IPS DF 6.9 (cell line): ENCODE measurements at regions not wholly inside any gene's neighbourhood (a gene's known extent, or its start where the extent isn't known, plus 50 kb on each side); places are given as distances from the start of the nearest gene placed in this dataset.

Experiments
- DNase-seq: peaks from one replicate; pipeline ENCODE4 v3.0.0-alpha.2; 2013; ENCODE audit warnings: low read depth, low spot score
- H3K27ac ChIP-seq: one replicate; pipeline ENCODE4 v1.5.1; 2013; ENCODE audit warnings: low read length, control low read depth
- H3K27me3 ChIP-seq: 2 replicates; pipeline ENCODE4 v1.6.1; 2013; ENCODE audit warnings: mild to moderate bottlenecking, low read length; ENCODE audit not compliant: control insufficient read depth, insufficient read depth
- H3K36me3 ChIP-seq: 2 replicates; pipeline ENCODE4 v1.6.1; 2013; ENCODE audit warnings: low read length; ENCODE audit not compliant: control insufficient read depth, insufficient read depth
- H3K4me1 ChIP-seq: 2 replicates; pipeline ENCODE4 v1.6.1; 2013; ENCODE audit warnings: low read length; ENCODE audit not compliant: control insufficient read depth, insufficient read depth
- H3K4me3 ChIP-seq: 2 replicates; pipeline ENCODE4 v1.5.1; 2013; ENCODE audit warnings: mild to moderate bottlenecking, low read length
- H3K9me3 ChIP-seq: 2 replicates; pipeline ENCODE4 v1.6.1; 2013; ENCODE audit warnings: low read length, inconsistent platforms; ENCODE audit not compliant: control insufficient read depth, insufficient read depth
- WGBS: extraction: QIAGEN DNeasy Blood & Tissue Kit; methylation state at CpG from one replicate; pipeline ENCODE4 v1.1.7; 2013; ENCODE audit warnings: mixed read lengths, missing lambda C conversion rate; ENCODE audit not compliant: insufficient read length, insufficient coverage; 5-methylcytosine and 5-hydroxymethylcytosine counted together

DNA sequence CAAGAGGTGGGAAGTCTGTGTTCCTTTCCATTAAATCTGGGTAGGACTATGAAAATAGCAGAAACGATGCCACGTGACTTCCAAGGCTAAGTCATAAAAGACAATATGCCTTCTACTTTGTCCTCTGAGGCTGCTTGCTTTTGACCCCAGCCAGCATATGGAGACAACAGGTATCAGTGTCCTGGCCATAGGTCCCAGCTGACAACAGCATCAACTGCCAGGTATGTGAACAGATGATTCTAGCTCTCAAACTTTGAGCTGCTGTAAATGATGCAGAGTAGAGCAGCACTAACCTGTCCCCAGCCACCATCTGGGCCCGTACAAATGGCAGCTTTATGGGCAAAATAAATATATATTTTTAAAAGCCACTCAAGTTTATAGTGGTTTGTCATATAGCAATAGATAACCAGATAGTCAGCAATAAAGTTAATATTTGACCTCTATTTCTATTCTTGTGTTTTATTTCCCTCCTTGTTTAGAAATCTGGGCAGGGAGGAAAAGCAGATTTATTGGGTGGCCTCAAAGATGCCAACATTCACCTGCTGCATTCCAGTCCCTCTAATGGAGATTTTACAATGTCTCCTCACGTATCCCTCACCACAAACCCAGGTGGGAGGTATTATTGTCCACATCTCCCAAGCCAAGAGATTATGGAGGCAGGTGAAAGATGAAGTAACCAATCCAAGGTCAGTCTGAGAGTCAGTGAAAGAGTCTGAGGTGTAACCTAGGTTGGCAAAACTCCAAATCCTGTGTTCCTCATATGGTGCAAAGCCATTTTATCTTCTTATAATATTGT, 209.6 kb upstream of the LARGE1 start:
- Histone ChIP-seq H3K4me3 (no peak overlapping the region), H3K27ac (no peak overlapping the region), H3K4me1 (no peaks in the 10 kb centered on the region), H3K9me3 (no peaks in the 10 kb centered on the region), H3K27me3 (no peaks in the 10 kb centered on the region), H3K36me3 (no peaks in the 10 kb centered on the region)
- WGBS, result no CpG with 5 or more reads among the region's 4 CpGs
- DNase-seq, result no peak

DNA sequence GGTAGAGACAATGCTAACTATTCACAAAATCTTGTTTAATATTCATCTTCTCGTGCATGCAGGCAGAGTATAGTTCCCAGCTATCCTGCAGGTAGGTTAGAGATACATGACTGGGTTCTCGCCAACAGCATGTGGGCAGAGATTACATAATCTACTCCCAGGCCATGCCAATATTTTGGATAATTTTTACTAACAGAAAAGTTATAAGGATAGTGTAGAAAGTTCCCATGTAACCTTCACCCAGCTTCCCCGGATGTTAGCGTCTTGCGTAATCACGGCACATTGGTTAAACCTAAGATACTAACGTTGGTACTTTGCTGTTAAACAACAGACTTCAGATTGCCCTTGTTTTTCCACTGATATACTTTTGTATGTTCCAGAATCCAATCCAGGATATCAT, 215.5 kb upstream of the LARGE1 start:
- H3K4me1 ChIP-seq, result no peaks in the 10 kb centered on the region
- WGBS, result no CpG with 5 or more reads among the region's 7 CpGs

GRCh38 chr22:34150023-34150422, 229.7 kb upstream of the LARGE1 start:
- Histone ChIP-seq H3K27ac (no peak overlapping the region), H3K4me1 (peaks cover 2% of the 10 kb centered on the region; the same call in 1 of the 2 replicates), H3K9me3 (no peaks in the 10 kb centered on the region), H3K36me3 (no peaks in the 10 kb centered on the region), H3K27me3 (no peaks in the 10 kb centered on the region), H3K4me3 (no peak overlapping the region)
- DNase-seq, result no peak

More for the DNA sequence above, 215.5 kb upstream of the LARGE1 start:
- H3K4me3 ChIP-seq, result no peak overlapping the region
- no peaks in the 10 kb centered on the region for H3K36me3 ChIP-seq
- no peaks in the 10 kb centered on the region for H3K9me3 ChIP-seq
- H3K27me3 ChIP-seq, result no peaks in the 10 kb centered on the region
- no peak for DNase-seq
- no peak overlapping the region for H3K27ac ChIP-seq

GRCh38 chr22:34159491-34159890, 239.2 kb upstream of the LARGE1 start:
- Histone ChIP-seq H3K9me3 (no peaks in the 10 kb centered on the region), H3K4me1 (no peaks in the 10 kb centered on the region), H3K36me3 (no peaks in the 10 kb centered on the region), H3K27me3 (no peaks in the 10 kb centered on the region), H3K4me3 (no peak overlapping the region), H3K27ac (no peak overlapping the region)
- DNase-seq, result no peak
- no CpG with 5 or more reads among the region's 8 CpGs for WGBS

DNA sequence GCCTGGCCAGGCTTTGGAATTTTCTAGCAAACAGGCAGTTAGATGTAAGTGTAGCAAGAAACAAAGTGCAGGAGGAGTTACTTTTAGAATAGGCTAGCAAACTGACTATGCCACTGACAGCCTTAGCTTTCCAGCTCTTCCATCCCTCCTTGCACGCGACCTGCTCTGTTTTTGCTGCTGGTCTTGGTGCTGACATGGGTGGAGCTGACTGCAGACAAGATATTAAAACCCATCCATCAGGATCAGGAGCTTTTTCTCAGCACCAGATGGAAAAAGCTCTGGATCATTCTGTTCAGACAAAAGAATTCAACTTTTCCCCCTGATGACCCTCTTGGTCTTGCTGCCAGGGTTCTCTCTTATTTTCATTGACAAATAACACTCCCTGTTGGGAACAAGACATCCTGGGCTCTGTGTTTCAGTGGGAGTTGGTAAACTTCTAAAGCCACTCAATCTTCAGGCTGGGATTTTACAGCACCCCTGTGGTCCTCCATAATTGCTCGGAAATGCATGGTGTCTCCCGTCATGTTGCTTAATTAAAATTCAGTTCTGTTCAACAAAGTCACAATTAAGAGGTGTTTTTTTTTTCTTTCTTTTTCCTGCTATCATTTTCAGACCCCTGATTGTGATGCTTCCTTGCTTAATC, 240.0 kb upstream of the LARGE1 start:
- no peaks in the 10 kb centered on the region for H3K4me1 ChIP-seq
- H3K36me3 ChIP-seq, result no peaks in the 10 kb centered on the region
- DNase-seq, result no peak
- WGBS, result no CpG with 5 or more reads among the region's 4 CpGs
- no peak overlapping the region for H3K4me3 ChIP-seq
- H3K27ac ChIP-seq, result no peak overlapping the region
- H3K27me3 ChIP-seq, result no peaks in the 10 kb centered on the region
- no peaks in the 10 kb centered on the region for H3K9me3 ChIP-seq

DNA sequence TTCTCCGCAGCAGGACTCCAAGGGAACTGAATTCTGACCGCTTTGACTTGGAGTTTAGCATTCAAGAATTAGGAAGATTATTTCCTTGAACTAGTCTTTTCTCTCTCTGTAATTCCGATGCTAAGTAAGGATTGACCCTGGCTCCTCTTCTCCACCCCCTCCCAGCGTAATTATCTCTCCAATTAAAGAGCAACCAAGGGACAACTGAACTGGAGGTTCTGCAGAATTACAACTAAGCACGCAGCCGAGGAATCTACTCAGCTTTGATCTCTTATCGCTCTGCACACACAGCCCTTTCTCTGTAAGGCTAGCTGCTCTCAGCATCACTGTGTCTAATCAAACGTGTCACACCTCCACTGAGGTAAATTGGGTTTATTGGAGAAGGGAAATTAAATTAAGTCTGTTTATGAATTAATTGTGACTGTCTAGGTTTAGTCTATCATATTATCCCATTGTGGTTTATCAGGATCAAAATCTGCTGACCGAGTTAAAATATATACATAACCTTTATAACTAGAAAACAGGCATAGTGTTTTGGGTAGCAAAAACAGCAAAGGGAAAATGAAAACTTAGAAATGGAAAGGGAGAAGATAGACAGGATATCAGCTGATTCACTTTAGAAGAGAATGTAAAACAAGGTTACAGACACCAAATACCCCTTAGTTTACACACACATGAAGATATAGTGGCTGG, 241.3 kb upstream of the LARGE1 start:
- DNase-seq, result no peak
- Histone ChIP-seq H3K4me1 (no peaks in the 10 kb centered on the region), H3K27me3 (no peaks in the 10 kb centered on the region), H3K36me3 (no peaks in the 10 kb centered on the region), H3K4me3 (no peak overlapping the region), H3K27ac (no peak overlapping the region), H3K9me3 (no peaks in the 10 kb centered on the region)
- no CpG with 5 or more reads among the region's 9 CpGs for WGBS

GRCh38 chr22:34198976-34199375, 278.7 kb upstream of the LARGE1 start:
- no CpG with 5 or more reads among the region's 3 CpGs for WGBS
- no peak overlapping the region for H3K27ac ChIP-seq

GRCh38 chr22:34210301-34210700, 290.0 kb upstream of the LARGE1 start:
- Histone ChIP-seq H3K4me1 (no peaks in the 10 kb centered on the region; the same call in 1 of the 2 replicates), H3K36me3 (no peaks in the 10 kb centered on the region), H3K27ac (no peak overlapping the region), H3K4me3 (no peak overlapping the region), H3K9me3 (no peaks in the 10 kb centered on the region), H3K27me3 (no peaks in the 10 kb centered on the region)
- no peak for DNase-seq
- WGBS, result no CpG with 5 or more reads among the region's 7 CpGs

More at GRCh38 chr22:34198976-34199375, 278.7 kb upstream of the LARGE1 start:
- DNase-seq, result no peak
- Histone ChIP-seq H3K9me3 (no peaks in the 10 kb centered on the region), H3K4me3 (no peak overlapping the region), H3K36me3 (no peaks in the 10 kb centered on the region), H3K4me1 (no peaks in the 10 kb centered on the region; the same call in 1 of the 2 replicates), H3K27me3 (no peaks in the 10 kb centered on the region)

DNA sequence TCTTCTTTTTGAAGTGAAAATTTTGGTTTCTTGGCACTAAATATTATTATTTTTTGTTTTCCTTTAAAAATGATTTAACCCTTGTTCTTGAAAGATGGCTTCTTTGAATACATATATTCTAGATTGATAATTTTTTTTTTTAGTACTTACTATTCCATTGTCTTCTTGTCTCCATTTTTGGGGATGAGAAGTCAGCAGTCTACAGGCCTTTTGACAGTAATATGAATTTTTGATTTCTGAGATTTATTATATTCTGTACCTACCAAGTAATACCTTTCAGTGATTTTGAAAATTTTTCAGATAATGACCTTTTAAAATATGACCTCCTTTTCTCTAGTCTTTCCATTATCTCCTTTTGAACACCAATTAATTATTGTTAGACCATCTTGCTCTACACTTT, 294.1 kb upstream of the LARGE1 start:
- H3K4me1 ChIP-seq, result no peaks in the 10 kb centered on the region
- H3K27ac ChIP-seq, result no peak overlapping the region
- H3K36me3 ChIP-seq, result no peaks in the 10 kb centered on the region
- no peak for DNase-seq
- no peak overlapping the region for H3K4me3 ChIP-seq
- H3K27me3 ChIP-seq, result no peaks in the 10 kb centered on the region
- H3K9me3 ChIP-seq, result no peaks in the 10 kb centered on the region

DNA sequence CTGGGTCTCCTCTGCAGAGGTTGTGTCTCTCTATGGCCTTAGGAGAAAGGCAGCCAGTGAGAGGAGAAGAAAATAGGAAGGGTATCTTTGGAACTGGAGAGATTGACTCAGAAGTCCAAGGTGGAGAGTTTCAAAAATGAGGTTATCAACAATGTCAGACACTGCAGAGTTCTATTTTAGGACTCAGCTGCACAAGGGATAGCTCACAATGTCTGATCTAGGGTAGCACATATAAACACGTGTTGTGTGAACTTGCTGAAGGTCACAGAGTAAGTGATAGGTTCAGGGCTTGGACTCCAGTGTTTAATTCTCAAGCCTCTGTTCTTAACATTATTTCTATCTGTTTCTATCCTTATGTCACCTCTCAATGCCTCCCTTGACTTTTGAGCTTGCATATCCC, 305.0 kb upstream of the LARGE1 start:
- Histone ChIP-seq H3K9me3 (no peaks in the 10 kb centered on the region), H3K27me3 (no peaks in the 10 kb centered on the region), H3K4me3 (no peak overlapping the region), H3K4me1 (peaks cover 3% of the 10 kb centered on the region; the same call in 1 of the 2 replicates), H3K27ac (no peak overlapping the region), H3K36me3 (no peaks in the 10 kb centered on the region)
- DNase-seq, result no peak
- WGBS, result no CpG with 5 or more reads among the region's 1 CpG
